Stimulated activated CD4-positive, alpha-beta T cell treated with anti-CD3 and anti-CD28 coated beads, Interleukin-1b, Interleukin-23, amount 100 ng/mL, for 1 hour (primary cell): ENCODE measurements at regions not wholly inside any gene's neighbourhood (a gene's known extent, or its start where the extent isn't known, plus 50 kb on each side); places are given as distances from the start of the nearest gene placed in this dataset.

Source experiments
- DNase-seq, 2 donors: peaks; one replicate each; pipeline ENCODE4 v3.0.0-alpha.2; 2020; ENCODE audit warnings: low read depth in 2 of 2

- no peak for DNase-seq
Observed at GRCh38 chr13:91264484-91264883, 83.0 kb upstream of the MIR17HG start.

GRCh38 chr13:91269237-91269636, 78.2 kb upstream of the MIR17HG start:
- no peak for DNase-seq

- no peak for DNase-seq
Observed at GRCh38 chr13:91270031-91270430, 77.5 kb upstream of the MIR17HG start.

- no peak for DNase-seq
Observed at GRCh38 chr13:91272235-91272777, 75.2 kb upstream of the MIR17HG start.

- DNase-seq = no peak
Observed at GRCh38 chr13:91273675-91274074, 73.8 kb upstream of the MIR17HG start.

- no peak for DNase-seq
Observed at GRCh38 chr13:91277013-91277676, 70.3 kb upstream of the MIR17HG start.

- DNase-seq = no peak
Observed at GRCh38 chr13:91278291-91278690, 69.2 kb upstream of the MIR17HG start.

- no peak for DNase-seq
Observed at GRCh38 chr13:91278888-91279287, 68.6 kb upstream of the MIR17HG start.

- DNase-seq = no peak
Observed at GRCh38 chr13:91280801-91281200, 66.7 kb upstream of the MIR17HG start.

- DNase-seq = no peak
Observed at GRCh38 chr13:91284335-91284734, 63.2 kb upstream of the MIR17HG start.

- no peak for DNase-seq
Observed at GRCh38 chr13:91286317-91286716, 61.2 kb upstream of the MIR17HG start.

- DNase-seq = no peak
Observed at GRCh38 chr13:91291078-91291477, 56.4 kb upstream of the MIR17HG start.

GRCh38 chr13:91292630-91293221, 54.8 kb upstream of the MIR17HG start:
- no peak for DNase-seq

- no peak for DNase-seq
Observed at GRCh38 chr13:91295712-91296410, 51.6 kb upstream of the MIR17HG start.

GRCh38 chr13:91297503-91297902, 50.0 kb upstream of the MIR17HG start:
- DNase-seq = no peak
